Neural progenitor cell (in vitro differentiated cells): ENCODE measurements at regions not wholly inside any gene's neighbourhood (a gene's known extent, or its start where the extent isn't known, plus 50 kb on each side); places are given as distances from the start of the nearest gene placed in this dataset.

Experiments
- EZH2phosphoT487 ChIP-seq: fragments of 200-600 bp; sonication (generic); IDR thresholded peaks from 2 replicates; pipeline ENCODE4 v1.6.1; 2017; ENCODE audit warnings: antibody characterized with exemption
- TF ChIP-seq, protein P1 (sequence below): fragments of 200-600 bp; sonication (generic); IDR thresholded peaks from 2 replicates; pipeline ENCODE4 v1.5.1; 2017; ENCODE audit warnings: antibody characterized with exemption, mild to moderate bottlenecking

DNA sequence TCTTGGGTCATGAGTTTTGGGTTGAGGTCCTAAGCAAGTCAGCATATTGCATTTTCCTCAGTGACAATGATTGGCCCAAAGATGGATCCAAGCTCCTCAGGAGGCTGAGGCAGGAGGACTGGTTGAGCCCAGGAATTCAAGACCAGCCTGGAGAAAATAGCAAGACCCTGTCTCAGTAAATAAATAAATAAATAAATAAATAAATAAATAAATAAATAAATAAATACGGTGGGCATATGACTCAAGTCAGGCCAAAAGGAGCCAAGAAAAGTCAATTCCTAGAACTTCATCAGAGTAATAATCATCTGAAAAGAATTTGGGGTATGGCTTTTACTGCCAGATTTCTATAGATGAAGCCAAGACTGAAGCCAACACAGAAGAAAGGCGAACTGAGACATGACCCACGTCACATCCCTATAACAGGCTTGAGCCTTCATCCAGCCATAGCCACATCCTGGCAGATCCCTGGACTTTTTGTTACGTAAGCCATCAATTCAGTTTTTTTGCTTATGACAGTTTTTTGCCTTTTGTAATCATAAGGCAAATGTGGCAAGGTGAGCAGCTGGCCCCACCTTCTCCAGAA, 88.5 kb upstream of the NFASC start:
- no peak for TF ChIP-seq EZH2phosphoT487
- TF ChIP-seq, protein P1, sequence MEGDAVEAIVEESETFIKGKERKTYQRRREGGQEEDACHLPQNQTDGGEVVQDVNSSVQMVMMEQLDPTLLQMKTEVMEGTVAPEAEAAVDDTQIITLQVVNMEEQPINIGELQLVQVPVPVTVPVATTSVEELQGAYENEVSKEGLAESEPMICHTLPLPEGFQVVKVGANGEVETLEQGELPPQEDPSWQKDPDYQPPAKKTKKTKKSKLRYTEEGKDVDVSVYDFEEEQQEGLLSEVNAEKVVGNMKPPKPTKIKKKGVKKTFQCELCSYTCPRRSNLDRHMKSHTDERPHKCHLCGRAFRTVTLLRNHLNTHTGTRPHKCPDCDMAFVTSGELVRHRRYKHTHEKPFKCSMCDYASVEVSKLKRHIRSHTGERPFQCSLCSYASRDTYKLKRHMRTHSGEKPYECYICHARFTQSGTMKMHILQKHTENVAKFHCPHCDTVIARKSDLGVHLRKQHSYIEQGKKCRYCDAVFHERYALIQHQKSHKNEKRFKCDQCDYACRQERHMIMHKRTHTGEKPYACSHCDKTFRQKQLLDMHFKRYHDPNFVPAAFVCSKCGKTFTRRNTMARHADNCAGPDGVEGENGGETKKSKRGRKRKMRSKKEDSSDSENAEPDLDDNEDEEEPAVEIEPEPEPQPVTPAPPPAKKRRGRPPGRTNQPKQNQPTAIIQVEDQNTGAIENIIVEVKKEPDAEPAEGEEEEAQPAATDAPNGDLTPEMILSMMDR = no peak
